PC-9 (cell line): ENCODE measurements at regions not wholly inside any gene's neighbourhood (a gene's known extent, or its start where the extent isn't known, plus 50 kb on each side); places are given as distances from the start of the nearest gene placed in this dataset.

ENCODE experiments used
- EZH2 ChIP-seq: fragments of 200-600 bp; sonication (generic); IDR thresholded peaks from 2 replicates; pipeline ENCODE4 v1.8.0; 2017; ENCODE audit warnings: antibody characterized with exemption, low read depth
- TF ChIP-seq, protein P1 (sequence below): fragments of 200-600 bp; sonication (generic); conservative IDR thresholded peaks from 2 replicates; pipeline ENCODE4 v1.6.1; 2017; ENCODE audit warnings: mixed run types, antibody characterized with exemption, mild to moderate bottlenecking, moderate library complexity

- TF ChIP-seq, protein P1, sequence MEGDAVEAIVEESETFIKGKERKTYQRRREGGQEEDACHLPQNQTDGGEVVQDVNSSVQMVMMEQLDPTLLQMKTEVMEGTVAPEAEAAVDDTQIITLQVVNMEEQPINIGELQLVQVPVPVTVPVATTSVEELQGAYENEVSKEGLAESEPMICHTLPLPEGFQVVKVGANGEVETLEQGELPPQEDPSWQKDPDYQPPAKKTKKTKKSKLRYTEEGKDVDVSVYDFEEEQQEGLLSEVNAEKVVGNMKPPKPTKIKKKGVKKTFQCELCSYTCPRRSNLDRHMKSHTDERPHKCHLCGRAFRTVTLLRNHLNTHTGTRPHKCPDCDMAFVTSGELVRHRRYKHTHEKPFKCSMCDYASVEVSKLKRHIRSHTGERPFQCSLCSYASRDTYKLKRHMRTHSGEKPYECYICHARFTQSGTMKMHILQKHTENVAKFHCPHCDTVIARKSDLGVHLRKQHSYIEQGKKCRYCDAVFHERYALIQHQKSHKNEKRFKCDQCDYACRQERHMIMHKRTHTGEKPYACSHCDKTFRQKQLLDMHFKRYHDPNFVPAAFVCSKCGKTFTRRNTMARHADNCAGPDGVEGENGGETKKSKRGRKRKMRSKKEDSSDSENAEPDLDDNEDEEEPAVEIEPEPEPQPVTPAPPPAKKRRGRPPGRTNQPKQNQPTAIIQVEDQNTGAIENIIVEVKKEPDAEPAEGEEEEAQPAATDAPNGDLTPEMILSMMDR = no peak
- no peak for TF ChIP-seq EZH2
Measured at GRCh38 chr18:30135938-30136337, 906.6 kb downstream of the DSC3 start.
